ENCODE measurements at regions not wholly inside any gene's neighbourhood (a gene's known extent, or its start where the extent isn't known, plus 50 kb on each side); places are given as distances from the start of the nearest gene placed in this dataset.

GRCh38 chr12:132407451-132407961 lies 78.1 kb upstream of the GALNT9 start:
- DNase-seq (no peak), ATAC-seq (ENCODE audit: low read depth) (no peak)
- POLR2A ChIA-PET (ENCODE audit: unreplicated experiment): no interaction called here
- Histone ChIP-seq H4K8ac (ENCODE audit: low read depth in 2 of 2, low read length in 2 of 2) (no peak overlapping the region), H3K4ac (ENCODE audit: low read depth, low read length) (no peak overlapping the region), H2BK20ac (ENCODE audit: low read depth, low read length) (no peak overlapping the region), H2AK5ac (ENCODE audit: low read depth, low read length) (no peak overlapping the region), H4K91ac (ENCODE audit: insufficient read depth, low read depth, low read length) (no peak overlapping the region), H3K9me1 (ENCODE audit: insufficient read depth, low read length) (no peaks in the 10 kb centered on the region), H3K4me3 (ENCODE audit: insufficient read depth, low read depth, low read length) (no peak overlapping the region), H4K20me1 (ENCODE audit: insufficient read depth, low read length) (no peaks in the 10 kb centered on the region), H3K27me3 (ENCODE audit: control insufficient read depth, insufficient read depth, low read length) (peaks cover 9% of the 10 kb centered on the region; the same call in 1 of the 2 replicates), H2AFZ (replicated peaks; ENCODE audit: low read length, poor library complexity) (no peak overlapping the region), H3K14ac (replicated peaks; ENCODE audit: low read depth, low read length) (no peak overlapping the region), H3K18ac (ENCODE audit: low read depth, low read length) (no peak overlapping the region), H3K23ac (ENCODE audit: low read depth, low read length) (no peak overlapping the region), H2BK5ac (ENCODE audit: low read depth, low read length, poor library complexity, severe bottlenecking) (no peak overlapping the region), H2BK15ac (ENCODE audit: low read depth, low read length) (no peak overlapping the region), H4K5ac (ENCODE audit: low read depth, low read length) (no peak overlapping the region), H3K9ac (ENCODE audit: low read depth, low read length) (no peak overlapping the region), H3K4me2 (ENCODE audit: low read depth, low read length) (no peak overlapping the region), H3K36me3 (ENCODE audit: control insufficient read depth, insufficient read depth, low read length) (no peaks in the 10 kb centered on the region), H3K56ac (ENCODE audit: extremely low read depth, insufficient read depth, low read length) (no peak overlapping the region), H3K79me1 (ENCODE audit: low read depth in 1 of 2, low read length in 2 of 2) (no peaks in the 10 kb centered on the region), H2BK120ac (ENCODE audit: low read depth, low read length) (no peak overlapping the region), H3K4me1 (ENCODE audit: control insufficient read depth, insufficient read depth, low read length) (no peaks in the 10 kb centered on the region), H3K9me3 (ENCODE audit: control insufficient read depth, insufficient read depth, low read length) (no peaks in the 10 kb centered on the region), H3K27ac (ENCODE audit: insufficient read depth, low read length) (no peak overlapping the region), H2AK9ac (replicated peaks; ENCODE audit: low read depth, low read length, poor library complexity) (no peak overlapping the region)
- in situ Hi-C loops (cut with MboI; ENCODE audit: low sequenced_read_pairs): no loop called here
- intact Hi-C loops (cut with micrococcal nuclease): no loop called here
- CTCF ChIA-PET: no interaction called here
- TF ChIP-seq RFX5 (IDR thresholded peaks at IDR 0.05; ENCODE audit: low read depth, low read length) (no peak), NFE2L2 (IDR thresholded peaks at IDR 0.05; ENCODE audit: low read depth, low read length) (no peak), CTCF (conservative IDR thresholded peaks at IDR 0.05; ENCODE audit: low read depth, low read length) (no peak)
- dilution Hi-C loops (cut with HindIII; ENCODE audit: low sequenced_read_pairs, unreplicated experiment): no loop called here
- WGBS, 2 experiments (ENCODE audit: extremely low coverage in 2 of 2, insufficient read length in 1 of 2): 61% methylated on average over 21 of the region's 32 CpGs; no CpG with 5 or more reads in 1 of the 2 experiments
- BruUV-seq (replicated peaks): no TSS peak

Measured in IMR-90 (cell line).